Testis (tissue), 2 donors: ENCODE measurements at regions not wholly inside any gene's neighbourhood (a gene's known extent, or its start where the extent isn't known, plus 50 kb on each side); places are given as distances from the start of the nearest gene placed in this dataset.

Experiments
- DNase-seq: peaks from one replicate; pipeline ENCODE4 v3.0.0-alpha.2; 2019
- H3K27ac ChIP-seq, 2 donors: fragments of 200-600 bp; sonication (generic); one replicate each; pipeline ENCODE4 v1.5.1; 2019
- H3K27me3 ChIP-seq: fragments of 200-600 bp; sonication (generic); one replicate; pipeline ENCODE4 v1.5.1; 2019
- H3K36me3 ChIP-seq: fragments of 200-600 bp; sonication (generic); one replicate; pipeline ENCODE4 v1.5.1; 2017; ENCODE audit warnings: low read depth; ENCODE audit errors: missing control alignments
- H3K4me1 ChIP-seq: fragments of 200-600 bp; sonication (generic); one replicate; pipeline ENCODE4 v1.5.1; 2019
- H3K4me3 ChIP-seq, 2 donors: fragments of 200-600 bp; sonication (generic); one replicate each; pipeline ENCODE4 v1.5.1; 2017 to 2019
- H3K9me3 ChIP-seq: fragments of 200-600 bp; sonication (generic); one replicate; pipeline ENCODE4 v1.5.1; 2017
- CTCF ChIP-seq, 3 experiments: fragments of 450-650 bp in 2 of 3; fragments of 200-600 bp in 1 of 3; sonication (generic) in 1 of 3; IDR thresholded peaks; one replicate each; pipeline ENCODE4 v1.5.1; 2016 to 2019; ENCODE audit warnings: antibody characterized with exemption in 3 of 3, mild to moderate bottlenecking in 2 of 3, moderate library complexity in 1 of 3
- POLR2A ChIP-seq: fragments of 450-650 bp; IDR thresholded peaks from one replicate; pipeline ENCODE4 v1.6.1; 2017; ENCODE audit warnings: antibody characterized with exemption, mild to moderate bottlenecking, moderate library complexity
- WGBS, 2 donors: methylation state at CpG; one replicate each; pipeline ENCODE4 v1.1.5; 2018; 5-methylcytosine and 5-hydroxymethylcytosine counted together
- intact Hi-C: fragments of 100-400 bp; cut with DNase I; formaldehyde crosslinking; loops from one replicate; pipeline ENCODE4 v1.15.1; 2023; ENCODE audit warnings: low total_unique reads

- intact Hi-C loops = no loop called here
- TF ChIP-seq POLR2A (no peak), CTCF (IDR thresholded peaks at IDR 0.05) (no peak)
- DNase-seq = no peak
Observed at GRCh38 chr5:117813850-117814249, 1174.5 kb downstream of the DTWD2 start.

GRCh38 chr5:117812861-117813260, 1175.5 kb downstream of the DTWD2 start:
- no peak overlapping the region for H3K27ac ChIP-seq
- H3K36me3 ChIP-seq = no peaks in the 10 kb centered on the region
- no peak for DNase-seq
- H3K4me1 ChIP-seq = no peaks in the 10 kb centered on the region
- no peaks in the 10 kb centered on the region for H3K27me3 ChIP-seq
- H3K4me3 ChIP-seq = no peak overlapping the region
- TF ChIP-seq CTCF (IDR thresholded peaks at IDR 0.05) (no peak), POLR2A (no peak)
- H3K9me3 ChIP-seq = no peaks in the 10 kb centered on the region
- intact Hi-C loops = no loop called here
- WGBS, 2 donors = 92% methylated on average over 1 of the region's 1 CpG

More at GRCh38 chr5:117813850-117814249, 1174.5 kb downstream of the DTWD2 start:
- H3K27me3 ChIP-seq = no peaks in the 10 kb centered on the region
- no peaks in the 10 kb centered on the region for H3K4me1 ChIP-seq
- no peak overlapping the region for H3K4me3 ChIP-seq
- no peaks in the 10 kb centered on the region for H3K36me3 ChIP-seq
- 91 to 100% methylated on average over 2 of the region's 2 CpGs for WGBS, 2 donors
- no peak overlapping the region for H3K27ac ChIP-seq
- H3K9me3 ChIP-seq = no peaks in the 10 kb centered on the region

- Histone ChIP-seq H3K27ac (no peak overlapping the region), H3K4me1 (no peaks in the 10 kb centered on the region), H3K27me3 (no peaks in the 10 kb centered on the region), H3K9me3 (no peaks in the 10 kb centered on the region), H3K36me3 (no peaks in the 10 kb centered on the region), H3K4me3 (no peak overlapping the region)
- intact Hi-C loops = no loop called here
- DNase-seq = no peak
- no peak for TF ChIP-seq CTCF (IDR thresholded peaks at IDR 0.05)
- no peak for TF ChIP-seq POLR2A
- WGBS, 2 donors = 58 to 71% methylated on average over 4 of the region's 4 CpGs
Observed at GRCh38 chr5:117809251-117809650, 1179.1 kb downstream of the DTWD2 start.

GRCh38 chr5:117805058-117805457, 1183.3 kb downstream of the DTWD2 start:
- H3K9me3 ChIP-seq = no peaks in the 10 kb centered on the region
- no peaks in the 10 kb centered on the region for H3K36me3 ChIP-seq
- WGBS, 2 donors = 68 to 72% methylated on average over 1 of the region's 1 CpG
- H3K27me3 ChIP-seq = no peaks in the 10 kb centered on the region
- no peak for DNase-seq
- intact Hi-C loops = no loop called here
- no peak overlapping the region for H3K27ac ChIP-seq
- H3K4me1 ChIP-seq = no peaks in the 10 kb centered on the region
- TF ChIP-seq POLR2A (no peak), CTCF (IDR thresholded peaks at IDR 0.05) (no peak)
- H3K4me3 ChIP-seq = no peak overlapping the region

GRCh38 chr5:117803533-117803932, 1184.8 kb downstream of the DTWD2 start:
- H3K9me3 ChIP-seq = no peaks in the 10 kb centered on the region
- 77 to 88% methylated on average over 3 of the region's 3 CpGs for WGBS, 2 donors
- no peaks in the 10 kb centered on the region for H3K4me1 ChIP-seq
- no peaks in the 10 kb centered on the region for H3K36me3 ChIP-seq
- H3K27ac ChIP-seq = no peak overlapping the region
- no peaks in the 10 kb centered on the region for H3K27me3 ChIP-seq
- H3K4me3 ChIP-seq = no peak overlapping the region
- TF ChIP-seq POLR2A = no peak
- no peak for TF ChIP-seq CTCF (IDR thresholded peaks at IDR 0.05)
- intact Hi-C loops = no loop called here
- DNase-seq = no peak
